ENCODE measurements at regions not wholly inside any gene's neighbourhood (a gene's known extent, or its start where the extent isn't known, plus 50 kb on each side); places are given as distances from the start of the nearest gene placed in this dataset.

DNA sequence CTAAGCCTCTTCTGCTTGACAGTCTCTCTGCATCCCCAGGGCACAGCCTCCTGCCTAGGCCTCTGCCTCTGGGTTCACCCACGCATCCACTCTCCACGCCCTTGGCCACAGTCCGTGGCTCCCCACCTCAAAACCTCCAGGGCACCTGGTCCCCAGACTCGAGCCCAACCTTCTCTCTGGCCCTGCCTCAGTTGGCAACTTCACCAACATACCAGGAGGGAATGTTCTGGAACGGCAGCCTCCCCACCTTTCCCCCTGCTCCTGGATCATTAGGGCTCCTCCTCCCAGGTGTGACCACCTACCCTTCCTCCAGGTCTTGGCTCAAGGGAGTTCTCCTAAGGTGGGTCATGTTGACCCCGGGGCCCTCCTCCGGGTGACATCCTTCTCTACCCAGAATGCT is 69.1 kb downstream of the SOX1 start:
- TF ChIP-seq, protein P1, sequence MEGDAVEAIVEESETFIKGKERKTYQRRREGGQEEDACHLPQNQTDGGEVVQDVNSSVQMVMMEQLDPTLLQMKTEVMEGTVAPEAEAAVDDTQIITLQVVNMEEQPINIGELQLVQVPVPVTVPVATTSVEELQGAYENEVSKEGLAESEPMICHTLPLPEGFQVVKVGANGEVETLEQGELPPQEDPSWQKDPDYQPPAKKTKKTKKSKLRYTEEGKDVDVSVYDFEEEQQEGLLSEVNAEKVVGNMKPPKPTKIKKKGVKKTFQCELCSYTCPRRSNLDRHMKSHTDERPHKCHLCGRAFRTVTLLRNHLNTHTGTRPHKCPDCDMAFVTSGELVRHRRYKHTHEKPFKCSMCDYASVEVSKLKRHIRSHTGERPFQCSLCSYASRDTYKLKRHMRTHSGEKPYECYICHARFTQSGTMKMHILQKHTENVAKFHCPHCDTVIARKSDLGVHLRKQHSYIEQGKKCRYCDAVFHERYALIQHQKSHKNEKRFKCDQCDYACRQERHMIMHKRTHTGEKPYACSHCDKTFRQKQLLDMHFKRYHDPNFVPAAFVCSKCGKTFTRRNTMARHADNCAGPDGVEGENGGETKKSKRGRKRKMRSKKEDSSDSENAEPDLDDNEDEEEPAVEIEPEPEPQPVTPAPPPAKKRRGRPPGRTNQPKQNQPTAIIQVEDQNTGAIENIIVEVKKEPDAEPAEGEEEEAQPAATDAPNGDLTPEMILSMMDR (IDR thresholded peaks at IDR 0.05): no peak
- H3K27me3 ChIP-seq: peaks cover 6% of the 10 kb centered on the region

GRCh38 chr13:112137144-112137543 is 70.2 kb downstream of the SOX1 start:
- H3K27me3 ChIP-seq: peaks cover 6% of the 10 kb centered on the region
- H3K27ac ChIP-seq: no peak overlapping the region
- TF ChIP-seq, protein P1 (IDR thresholded peaks at IDR 0.05): no peak
- no peak for ATAC-seq
- no peaks in the 10 kb centered on the region for H3K9me3 ChIP-seq
- intact Hi-C loops (cut with DNase I): no loop called here
- H3K36me3 ChIP-seq: no peaks in the 10 kb centered on the region
- H3K4me1 ChIP-seq: no peaks in the 10 kb centered on the region
- no peak overlapping the region for H3K4me3 ChIP-seq
- DNase-seq: peak; percentile 30

More for the DNA sequence above, 69.1 kb downstream of the SOX1 start:
- no peak overlapping the region for H3K4me3 ChIP-seq
- intact Hi-C loops (cut with DNase I): no loop called here
- no peaks in the 10 kb centered on the region for H3K4me1 ChIP-seq
- DNase-seq (peak; percentile 42), ATAC-seq (no peak)
- H3K9me3 ChIP-seq: no peaks in the 10 kb centered on the region
- no peak overlapping the region for H3K27ac ChIP-seq
- no peaks in the 10 kb centered on the region for H3K36me3 ChIP-seq

GRCh38 chr13:112140366-112140765 is 73.4 kb downstream of the SOX1 start:
- no peak overlapping the region for H3K4me3 ChIP-seq
- TF ChIP-seq, protein P1 (IDR thresholded peaks at IDR 0.05): no peak
- no peak overlapping the region for H3K27ac ChIP-seq
- no peaks in the 10 kb centered on the region for H3K4me1 ChIP-seq
- DNase-seq (peak; percentile 16), ATAC-seq (no peak)
- no peaks in the 10 kb centered on the region for H3K36me3 ChIP-seq
- no peaks in the 10 kb centered on the region for H3K9me3 ChIP-seq
- intact Hi-C loops (cut with DNase I): no loop called here
- peaks cover 6% of the 10 kb centered on the region for H3K27me3 ChIP-seq

- TF ChIP-seq, protein P1 (IDR thresholded peaks at IDR 0.05): no peak
- H3K27me3 ChIP-seq: peaks cover 6% of the 10 kb centered on the region
- no peaks in the 10 kb centered on the region for H3K9me3 ChIP-seq
- no peak overlapping the region for H3K27ac ChIP-seq
- H3K4me3 ChIP-seq: no peak overlapping the region
- H3K36me3 ChIP-seq: no peaks in the 10 kb centered on the region
- peak; percentile 40 for DNase-seq
- ATAC-seq: no peak
- intact Hi-C loops (cut with DNase I): no loop called here
- no peaks in the 10 kb centered on the region for H3K4me1 ChIP-seq
Observed at GRCh38 chr13:112141643-112142400, 74.9 kb downstream of the SOX1 start.

DNA sequence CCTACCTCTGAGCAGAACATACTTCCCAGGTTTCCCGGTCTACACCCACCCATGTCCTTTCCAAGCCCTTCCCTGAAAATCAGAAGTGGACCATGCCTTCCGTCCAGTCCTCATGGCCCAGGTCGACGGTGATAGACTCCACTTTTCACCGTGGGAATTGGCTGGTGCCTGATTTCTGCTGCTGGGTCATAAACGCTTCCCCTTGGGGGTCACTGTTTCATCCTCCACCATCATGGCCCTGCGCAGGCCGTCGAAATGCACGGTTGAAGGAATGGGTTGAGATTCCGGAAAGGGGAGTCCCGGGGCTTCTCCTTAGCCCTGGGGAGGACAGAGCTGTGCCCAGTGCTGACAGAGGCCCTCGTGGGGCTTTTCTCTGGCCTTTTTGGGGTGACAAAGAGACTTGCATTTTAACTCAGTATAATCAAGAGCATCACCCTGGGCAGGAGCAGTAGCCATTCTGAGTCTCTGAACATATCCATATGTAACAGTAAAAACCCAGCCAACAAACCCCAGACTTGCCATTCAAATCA is 75.5 kb downstream of the SOX1 start:
- TF ChIP-seq, protein P1 (IDR thresholded peaks at IDR 0.05): no peak

More for the DNA sequence above, 75.5 kb downstream of the SOX1 start:
- no peak overlapping the region for H3K4me3 ChIP-seq
- H3K36me3 ChIP-seq: no peaks in the 10 kb centered on the region
- H3K27me3 ChIP-seq: no peaks in the 10 kb centered on the region
- no peak for ATAC-seq
- intact Hi-C loops (cut with DNase I): no loop called here
- no peaks in the 10 kb centered on the region for H3K4me1 ChIP-seq
- no peaks in the 10 kb centered on the region for H3K9me3 ChIP-seq
- H3K27ac ChIP-seq: no peak overlapping the region
- peak; percentile 27 for DNase-seq

All from upper lobe of right lung (tissue), 1 donor.